SK-N-SH (cell line): ENCODE measurements at regions not wholly inside any gene's neighbourhood (a gene's known extent, or its start where the extent isn't known, plus 50 kb on each side); places are given as distances from the start of the nearest gene placed in this dataset.

Experiments used
- EZH2phosphoT487 ChIP-seq: fragments of 200-600 bp; sonication (generic); IDR thresholded peaks from 2 replicates; pipeline ENCODE4 v1.6.1; 2017; ENCODE audit warnings: low read depth, mixed run types, mild to moderate bottlenecking, antibody characterized with exemption, moderate library complexity, borderline replicate concordance
- POLR2AphosphoS5 ChIP-seq: IDR thresholded peaks from 2 replicates; pipeline ENCODE4 v1.6.1; 2012; ENCODE audit warnings: low read depth, low read length
- TAF1 ChIP-seq: IDR thresholded peaks from 2 replicates; pipeline ENCODE4 v1.6.1; 2012; ENCODE audit warnings: low read depth, mild to moderate bottlenecking, low read length, moderate library complexity, borderline replicate concordance
- TF ChIP-seq, protein P1 (sequence below): fragments of 200-600 bp; sonication (generic); IDR thresholded peaks from 2 replicates; pipeline ENCODE4 v1.6.1; 2017; ENCODE audit warnings: antibody characterized with exemption, mild to moderate bottlenecking, moderate library complexity
- TF ChIP-seq, protein P2 (sequence below): IDR thresholded peaks from 2 replicates; pipeline ENCODE4 v1.4.0; 2012; ENCODE audit warnings: low read depth
- TF ChIP-seq, protein P3 (sequence below): IDR thresholded peaks from 2 replicates; pipeline ENCODE4 v1.4.0; 2012; ENCODE audit warnings: low read depth, borderline replicate concordance

DNA sequence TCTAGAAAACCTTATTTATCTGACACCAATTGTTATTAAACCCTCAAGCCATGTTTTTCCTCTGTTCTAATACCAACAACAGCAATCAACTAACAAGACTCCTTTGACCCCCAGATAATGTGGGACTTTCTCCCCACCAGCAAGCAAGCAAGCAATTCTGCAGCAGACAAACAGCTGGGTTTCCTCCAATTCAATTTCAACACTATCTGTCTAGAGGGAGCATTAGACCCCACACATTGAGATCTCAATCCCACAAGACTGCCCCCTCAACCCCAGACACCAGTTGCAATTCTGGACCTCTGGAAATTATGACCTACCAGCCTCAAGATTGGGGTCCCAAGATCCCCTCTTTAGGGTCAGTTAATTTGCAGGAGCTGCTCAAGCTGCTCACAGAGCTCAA, 89.4 kb upstream of the TMEM26 start:
- TF ChIP-seq EZH2phosphoT487 (no peak), TAF1 (no peak), POLR2AphosphoS5 (no peak)
- TF ChIP-seq, protein P1, sequence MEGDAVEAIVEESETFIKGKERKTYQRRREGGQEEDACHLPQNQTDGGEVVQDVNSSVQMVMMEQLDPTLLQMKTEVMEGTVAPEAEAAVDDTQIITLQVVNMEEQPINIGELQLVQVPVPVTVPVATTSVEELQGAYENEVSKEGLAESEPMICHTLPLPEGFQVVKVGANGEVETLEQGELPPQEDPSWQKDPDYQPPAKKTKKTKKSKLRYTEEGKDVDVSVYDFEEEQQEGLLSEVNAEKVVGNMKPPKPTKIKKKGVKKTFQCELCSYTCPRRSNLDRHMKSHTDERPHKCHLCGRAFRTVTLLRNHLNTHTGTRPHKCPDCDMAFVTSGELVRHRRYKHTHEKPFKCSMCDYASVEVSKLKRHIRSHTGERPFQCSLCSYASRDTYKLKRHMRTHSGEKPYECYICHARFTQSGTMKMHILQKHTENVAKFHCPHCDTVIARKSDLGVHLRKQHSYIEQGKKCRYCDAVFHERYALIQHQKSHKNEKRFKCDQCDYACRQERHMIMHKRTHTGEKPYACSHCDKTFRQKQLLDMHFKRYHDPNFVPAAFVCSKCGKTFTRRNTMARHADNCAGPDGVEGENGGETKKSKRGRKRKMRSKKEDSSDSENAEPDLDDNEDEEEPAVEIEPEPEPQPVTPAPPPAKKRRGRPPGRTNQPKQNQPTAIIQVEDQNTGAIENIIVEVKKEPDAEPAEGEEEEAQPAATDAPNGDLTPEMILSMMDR, result no peak
- TF ChIP-seq, protein P2, sequence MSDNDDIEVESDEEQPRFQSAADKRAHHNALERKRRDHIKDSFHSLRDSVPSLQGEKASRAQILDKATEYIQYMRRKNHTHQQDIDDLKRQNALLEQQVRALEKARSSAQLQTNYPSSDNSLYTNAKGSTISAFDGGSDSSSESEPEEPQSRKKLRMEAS, result no peak
- TF ChIP-seq, protein P3, sequence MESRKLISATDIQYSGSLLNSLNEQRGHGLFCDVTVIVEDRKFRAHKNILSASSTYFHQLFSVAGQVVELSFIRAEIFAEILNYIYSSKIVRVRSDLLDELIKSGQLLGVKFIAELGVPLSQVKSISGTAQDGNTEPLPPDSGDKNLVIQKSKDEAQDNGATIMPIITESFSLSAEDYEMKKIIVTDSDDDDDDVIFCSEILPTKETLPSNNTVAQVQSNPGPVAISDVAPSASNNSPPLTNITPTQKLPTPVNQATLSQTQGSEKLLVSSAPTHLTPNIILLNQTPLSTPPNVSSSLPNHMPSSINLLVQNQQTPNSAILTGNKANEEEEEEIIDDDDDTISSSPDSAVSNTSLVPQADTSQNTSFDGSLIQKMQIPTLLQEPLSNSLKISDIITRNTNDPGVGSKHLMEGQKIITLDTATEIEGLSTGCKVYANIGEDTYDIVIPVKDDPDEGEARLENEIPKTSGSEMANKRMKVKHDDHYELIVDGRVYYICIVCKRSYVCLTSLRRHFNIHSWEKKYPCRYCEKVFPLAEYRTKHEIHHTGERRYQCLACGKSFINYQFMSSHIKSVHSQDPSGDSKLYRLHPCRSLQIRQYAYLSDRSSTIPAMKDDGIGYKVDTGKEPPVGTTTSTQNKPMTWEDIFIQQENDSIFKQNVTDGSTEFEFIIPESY, result no peak
